Left ventricle myocardium superior (tissue), 1 donor: ENCODE measurements at regions not wholly inside any gene's neighbourhood (a gene's known extent, or its start where the extent isn't known, plus 50 kb on each side); places are given as distances from the start of the nearest gene placed in this dataset.

Experiments
- ATAC-seq: fragments of 200-7000 bp; cut with Tn5 transposase; one replicate; pipeline ENCODE4 v1.9.1; 2020; ENCODE audit warnings: mild to moderate bottlenecking, moderate library complexity
- DNase-seq: peaks from one replicate; pipeline ENCODE4 v3.0.0-alpha.2; 2020
- intact Hi-C: fragments of 100-400 bp; cut with micrococcal nuclease; formaldehyde crosslinking; loops from one replicate; pipeline ENCODE4 v1.11.0; 2022
- donor health status: DM: no; HTN: yes; CAD: no; lungs with severe emphysema.

- intact Hi-C loops: no loop called here
- DNase-seq (no peak), ATAC-seq (no peak)
Measured at GRCh38 chr3:182450942-182451787, 342.1 kb upstream of the ATP11B start.

DNA sequence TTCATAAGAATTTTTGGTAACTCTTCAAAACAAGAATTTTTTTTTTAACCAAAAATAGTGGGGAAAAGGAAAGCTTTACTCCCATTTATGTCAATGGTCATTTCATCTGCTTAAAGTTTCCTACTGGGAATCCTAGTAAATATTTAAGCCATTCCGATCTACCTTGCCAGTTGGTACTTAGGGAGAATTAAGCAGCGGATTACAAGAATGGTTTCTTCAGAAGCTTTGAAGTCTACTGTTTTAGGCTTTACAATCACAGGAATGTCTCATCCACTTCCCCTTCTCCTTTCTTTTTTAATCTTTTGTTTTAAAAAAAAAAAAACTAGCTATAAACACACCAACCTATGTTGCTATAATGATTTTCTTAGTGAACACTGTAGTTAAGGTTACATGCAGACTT lies 341.4 kb upstream of the ATP11B start:
- ATAC-seq (no peak), DNase-seq (no peak)
- intact Hi-C loops: no loop called here

DNA sequence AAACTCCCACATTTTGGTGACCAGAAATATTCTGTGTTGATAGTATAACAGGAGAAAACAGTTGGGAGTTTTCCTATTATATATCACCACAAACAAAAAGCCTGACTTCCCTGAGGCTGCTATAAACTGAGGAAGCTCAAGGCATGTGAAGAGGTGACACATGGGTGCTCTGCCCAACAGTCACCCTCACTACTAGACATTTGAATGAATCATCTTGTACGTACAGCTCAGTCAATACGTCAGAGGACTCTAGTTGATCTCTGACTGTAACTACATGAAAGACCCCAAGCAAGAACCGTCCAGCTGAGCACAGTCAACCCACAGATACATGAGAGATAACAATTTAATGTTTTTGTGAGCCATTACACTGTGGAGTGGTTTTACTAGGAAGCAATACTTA lies 338.3 kb upstream of the ATP11B start:
- DNase-seq (no peak), ATAC-seq (no peak)
- intact Hi-C loops: no loop called here

DNA sequence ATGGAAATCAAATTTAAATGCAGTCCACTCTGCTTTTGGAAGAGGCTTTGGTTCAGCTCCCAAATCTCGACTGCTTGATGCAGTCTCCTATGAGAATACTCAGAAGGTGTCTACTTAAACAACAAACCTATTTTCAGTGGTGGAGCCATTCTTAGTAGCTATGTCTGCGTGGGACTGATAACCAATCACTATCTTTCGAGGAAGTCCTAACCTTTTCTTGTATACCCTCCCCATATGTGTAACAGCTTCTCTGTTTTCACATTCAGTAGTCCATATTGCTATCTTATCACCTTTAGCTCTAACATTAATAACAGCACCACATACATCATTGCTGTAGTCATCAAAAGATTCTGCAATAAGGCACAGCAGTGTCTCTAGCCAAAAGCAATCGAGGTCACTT lies 333.0 kb upstream of the ATP11B start:
- no peak for DNase-seq
- intact Hi-C loops: no loop called here
- ATAC-seq: no peak

DNA sequence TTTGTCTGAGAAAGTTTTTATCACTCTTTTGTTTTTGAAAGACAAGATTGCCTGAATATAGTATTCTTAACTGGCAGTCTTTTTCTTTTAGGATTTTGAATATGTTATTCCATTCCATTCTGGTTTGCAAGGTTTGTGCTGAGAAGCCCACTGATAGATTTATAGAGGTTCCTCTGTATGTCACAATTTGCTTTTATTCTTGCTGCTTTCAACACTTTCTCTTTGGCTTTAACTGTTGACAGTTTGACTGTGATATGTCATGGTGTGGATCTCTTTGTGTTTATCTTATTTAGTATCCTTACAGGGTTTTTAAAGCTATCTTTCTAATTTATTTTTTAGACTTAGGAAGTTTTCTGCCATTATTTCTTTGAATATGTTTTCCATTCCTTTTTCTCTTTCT lies 331.2 kb upstream of the ATP11B start:
- no peak for DNase-seq
- intact Hi-C loops: no loop called here
- ATAC-seq: no peak

GRCh38 chr3:182464513-182465145 lies 328.7 kb upstream of the ATP11B start:
- intact Hi-C loops: no loop called here
- ATAC-seq (no peak), DNase-seq (no peak)

GRCh38 chr3:182465301-182466185 lies 327.8 kb upstream of the ATP11B start:
- intact Hi-C loops: no loop called here
- no peak for DNase-seq
- no peak for ATAC-seq

DNA sequence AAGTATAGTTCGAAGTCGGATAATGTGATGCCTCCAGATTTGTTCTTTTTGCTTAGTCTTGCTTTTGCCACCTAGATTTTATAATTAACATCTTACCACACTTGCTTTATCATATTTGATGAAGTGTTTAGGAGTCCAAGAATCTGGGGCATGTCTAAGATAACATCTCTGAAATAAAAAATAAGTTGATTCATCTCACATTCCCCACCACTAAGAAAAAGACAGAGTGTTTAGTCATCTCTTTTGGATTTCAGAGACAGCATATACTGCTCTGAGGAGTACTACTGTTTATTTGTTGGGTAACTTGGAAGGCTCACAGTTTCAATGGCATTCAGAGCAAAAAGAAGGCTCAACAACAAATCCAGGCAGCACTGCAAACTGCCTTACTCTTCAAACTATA lies 324.2 kb upstream of the ATP11B start:
- intact Hi-C loops: no loop called here
- DNase-seq (no peak), ATAC-seq (no peak)

DNA sequence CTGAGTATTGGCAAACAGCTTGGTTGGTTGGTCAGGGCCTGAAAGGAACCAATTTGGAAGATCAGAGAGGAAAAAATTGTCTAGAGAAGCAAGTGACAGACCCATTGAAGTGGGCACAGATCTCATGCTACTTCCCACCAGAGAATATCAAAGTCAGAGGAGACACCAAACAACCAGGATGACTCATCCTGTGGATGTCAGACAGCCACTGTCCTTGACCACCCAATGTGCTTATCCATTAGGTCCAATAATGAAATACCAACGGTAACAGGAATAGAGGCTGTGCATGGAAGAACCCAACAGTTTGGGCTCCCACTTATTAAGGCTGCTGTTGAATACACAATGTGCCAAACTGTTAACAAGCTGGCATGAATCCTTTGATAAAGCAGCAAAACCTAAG lies 323.1 kb upstream of the ATP11B start:
- no peak for DNase-seq
- intact Hi-C loops: no loop called here
- ATAC-seq: no peak

DNA sequence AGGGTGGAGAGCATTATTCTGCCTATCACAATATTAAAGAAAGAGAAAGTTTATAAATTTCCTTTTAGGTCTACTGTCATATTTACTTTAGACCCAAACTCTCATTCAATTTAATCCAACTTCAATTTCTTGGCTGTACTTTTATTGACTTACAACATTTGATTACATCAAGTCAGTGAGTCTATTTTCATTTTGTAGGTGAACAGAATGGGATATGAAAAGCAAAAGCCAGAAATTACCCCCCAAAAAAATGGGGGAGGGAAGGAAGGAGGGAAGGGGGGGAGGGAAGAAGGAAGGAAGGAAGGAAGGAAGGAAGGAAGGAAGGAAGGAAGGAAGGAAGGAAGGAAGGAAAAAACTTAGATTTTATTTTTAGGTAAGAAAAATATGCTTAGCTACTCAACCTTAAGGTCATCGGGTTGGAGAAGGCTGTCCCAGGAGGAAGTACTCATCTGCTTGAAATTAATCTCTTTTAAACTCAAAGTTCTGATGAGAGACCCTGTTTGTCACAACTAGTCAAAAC lies 320.1 kb upstream of the ATP11B start:
- ATAC-seq: no peak
- intact Hi-C loops: no loop called here
- no peak for DNase-seq

DNA sequence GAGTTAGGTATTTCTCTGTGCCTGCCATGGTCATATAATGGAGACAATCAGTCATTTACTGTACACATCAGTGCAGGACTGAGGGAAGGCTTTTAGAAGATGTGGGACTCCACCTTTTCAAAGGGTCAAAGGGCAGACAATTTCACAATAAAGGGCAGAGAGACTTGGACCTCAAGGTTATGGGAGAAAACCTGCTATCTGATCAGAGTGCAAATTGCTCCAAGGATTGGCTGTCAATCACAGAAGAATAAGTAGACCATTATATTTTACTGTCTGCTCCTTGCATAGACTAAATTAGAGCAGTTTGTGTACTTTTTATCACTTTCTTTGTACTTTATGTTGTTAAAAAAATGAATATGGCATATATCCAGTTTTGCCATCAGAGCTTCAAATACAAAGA lies 314.9 kb upstream of the ATP11B start:
- ATAC-seq: no peak
- intact Hi-C loops: no loop called here
- no peak for DNase-seq

DNA sequence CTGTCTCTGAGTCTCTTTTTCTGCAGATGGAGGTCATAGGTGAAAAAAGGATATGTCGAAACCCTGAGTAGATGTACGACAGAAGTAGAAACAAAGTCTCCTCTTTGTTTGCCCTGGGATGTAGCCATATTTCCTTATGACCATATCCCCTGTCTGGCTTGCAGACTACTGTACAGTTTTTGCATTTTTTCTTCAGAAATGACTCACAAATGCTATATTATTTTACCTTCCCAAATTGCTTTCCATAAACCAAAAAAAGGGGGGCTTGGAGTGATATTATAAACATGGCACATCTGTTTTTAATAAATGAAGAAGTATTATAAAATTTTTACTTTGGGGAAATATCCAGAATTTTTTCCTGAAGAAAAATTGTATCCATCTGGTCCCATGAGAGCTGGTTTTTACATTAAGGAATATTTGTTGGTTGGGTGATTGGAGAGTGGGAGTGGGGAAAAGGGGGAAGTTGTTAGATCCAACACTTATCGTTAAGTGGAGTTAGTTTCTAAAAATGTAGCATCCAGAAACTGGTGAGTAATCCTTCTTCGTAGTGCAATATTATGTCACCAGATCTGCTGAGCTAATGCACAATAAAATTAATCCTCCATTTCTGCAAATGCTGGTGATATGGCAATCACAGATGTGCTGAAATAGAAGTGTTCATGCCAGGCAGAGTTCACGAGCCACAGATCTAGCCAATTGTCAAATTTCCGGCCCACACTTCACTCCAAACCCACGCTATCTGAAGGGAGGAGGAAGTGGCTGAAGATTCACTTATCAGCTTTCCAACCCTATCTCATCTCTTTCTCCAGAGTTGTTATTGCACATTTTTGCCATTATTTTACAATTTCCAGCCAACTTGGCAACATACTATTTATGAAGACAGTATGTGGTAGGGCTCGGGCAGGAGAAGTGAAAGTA lies 313.6 kb upstream of the ATP11B start:
- intact Hi-C loops: no loop called here
- DNase-seq: no peak
- no peak for ATAC-seq

- ATAC-seq (no peak), DNase-seq (no peak)
- intact Hi-C loops: no loop called here
Measured at GRCh38 chr3:182482705-182483104, 310.6 kb upstream of the ATP11B start.

- intact Hi-C loops: no loop called here
- no peak for ATAC-seq
Measured at GRCh38 chr3:182484682-182485081, 308.6 kb upstream of the ATP11B start.

DNA sequence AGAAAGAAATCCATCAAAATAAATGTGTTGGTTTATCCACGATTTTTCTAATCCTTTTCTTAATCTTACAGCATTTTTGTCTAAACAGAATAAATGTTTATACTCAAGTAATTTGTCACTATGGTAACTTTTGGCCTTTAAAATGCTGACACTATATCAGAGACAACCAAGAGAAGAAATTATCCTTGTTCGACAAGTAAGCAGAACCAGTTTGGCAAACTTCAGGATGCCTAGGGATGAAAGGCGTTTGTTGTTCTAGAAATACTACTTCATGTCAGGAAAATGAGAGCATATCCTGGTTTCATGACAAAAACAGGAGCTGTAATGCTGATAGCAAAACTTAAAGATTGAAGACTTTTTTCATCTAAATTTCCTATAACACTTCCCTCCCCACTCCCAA lies 308.0 kb upstream of the ATP11B start:
- DNase-seq (no peak), ATAC-seq (no peak)
- intact Hi-C loops: no loop called here

More at GRCh38 chr3:182484682-182485081, 308.6 kb upstream of the ATP11B start:
- no peak for DNase-seq

GRCh38 chr3:182486463-182486862 lies 306.8 kb upstream of the ATP11B start:
- DNase-seq (no peak), ATAC-seq (no peak)
- intact Hi-C loops: no loop called here

DNA sequence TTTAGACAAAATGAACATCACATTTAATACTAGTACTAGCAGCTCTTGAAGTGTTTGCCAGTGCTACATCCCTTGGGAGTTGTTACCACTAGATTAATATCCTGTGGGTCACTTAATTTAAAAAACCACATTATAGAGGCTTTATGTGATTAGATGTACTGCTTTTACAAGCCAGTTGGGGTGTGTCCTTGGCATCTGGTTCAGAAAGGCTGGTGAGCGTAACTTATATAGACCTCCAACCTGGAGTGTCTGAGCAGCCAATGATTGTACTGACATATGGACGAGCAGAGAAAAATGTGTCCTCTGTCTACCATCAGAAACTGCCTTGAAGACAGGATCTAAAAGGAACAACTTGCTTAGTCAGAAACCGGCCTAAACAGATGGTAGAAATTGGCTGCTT lies 306.2 kb upstream of the ATP11B start:
- ATAC-seq (no peak), DNase-seq (no peak)

DNA sequence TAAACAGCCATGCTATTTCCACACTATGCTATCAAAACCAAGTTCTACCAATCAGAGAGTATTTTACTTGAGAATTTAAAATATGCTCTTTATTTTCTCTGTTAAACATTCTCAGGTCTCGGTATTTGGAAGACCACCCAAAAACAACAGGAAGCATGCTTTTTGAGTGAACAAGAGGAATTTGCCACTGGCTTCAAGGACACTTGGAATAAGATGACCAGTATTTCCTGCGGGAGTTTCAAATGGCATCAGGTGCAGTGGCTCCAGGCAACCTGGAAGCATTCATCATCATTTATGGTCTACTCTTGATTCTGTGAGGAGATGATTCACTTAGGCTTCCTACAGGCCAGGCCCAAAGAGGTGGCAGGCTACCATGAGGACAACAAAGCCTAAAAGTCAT lies 305.7 kb upstream of the ATP11B start:
- intact Hi-C loops: no loop called here
- ATAC-seq (no peak), DNase-seq (no peak)

More for the DNA sequence above, 306.2 kb upstream of the ATP11B start:
- intact Hi-C loops: no loop called here
